Keratinocyte (primary cell): ENCODE measurements at regions not wholly inside any gene's neighbourhood (a gene's known extent, or its start where the extent isn't known, plus 50 kb on each side); places are given as distances from the start of the nearest gene placed in this dataset.

Source experiments
- DNase-seq: peaks from one replicate; pipeline ENCODE4 v3.0.0-alpha.2; 2011; ENCODE audit warnings: low read depth, missing footprints, low spot score
- FAIRE-seq: peaks from 2 replicates; lab custom pipeline; 2011; peaks lifted over from hg19 to GRCh38; lab: Jason Lieb, UNC
- H2AFZ ChIP-seq: 2 replicates; pipeline ENCODE4 v1.6.0; 2012; ENCODE audit warnings: low read length, control low read depth, inconsistent platforms; ENCODE audit not compliant: control insufficient read depth
- H3K27ac ChIP-seq: 2 replicates; pipeline ENCODE4 v1.5.1; 2011; ENCODE audit warnings: low read length; ENCODE audit not compliant: control insufficient read depth, insufficient read depth
- H3K27me3 ChIP-seq: 3 replicates; pipeline ENCODE4 v1.6.0; 2011; ENCODE audit warnings: low read length; ENCODE audit not compliant: control insufficient read depth, insufficient read depth; ENCODE audit errors: extremely low read depth
- H3K36me3 ChIP-seq, 2 experiments: 2 replicates in 1 of 2; 3 replicates in 1 of 2; pipeline ENCODE4 v1.5.1; 2011; ENCODE audit warnings: low read length in 2 of 2, mild to moderate bottlenecking in 1 of 2; ENCODE audit not compliant: control insufficient read depth in 2 of 2, insufficient read depth in 2 of 2; ENCODE audit errors: extremely low read depth in 1 of 2
- H3K4me1 ChIP-seq: 3 replicates; pipeline ENCODE4 v1.5.1; 2011; ENCODE audit warnings: low read length; ENCODE audit not compliant: control insufficient read depth, insufficient read depth; ENCODE audit errors: extremely low read depth
- H3K4me2 ChIP-seq: 3 replicates; pipeline ENCODE4 v1.6.0; 2011; ENCODE audit warnings: low read depth, low read length; ENCODE audit not compliant: control insufficient read depth, insufficient read depth; ENCODE audit errors: extremely low read depth
- H3K4me3 ChIP-seq, 3 experiments: fragments of 200-600 bp in 1 of 3; sonication (generic) in 1 of 3; 2 replicates in 2 of 3; 3 replicates in 1 of 3; pipeline ENCODE4 v1.5.1; 2011 to 2016; ENCODE audit warnings: low read length in 3 of 3, mild to moderate bottlenecking in 3 of 3, control low read depth in 2 of 3, inconsistent platforms in 1 of 3, low read depth in 1 of 3, mixed read lengths in 1 of 3, mixed run types in 1 of 3, moderate library complexity in 1 of 3; ENCODE audit not compliant: control insufficient read depth in 2 of 3, insufficient read depth in 2 of 3; ENCODE audit errors: extremely low read depth in 1 of 3
- H3K79me2 ChIP-seq: 2 replicates; pipeline ENCODE4 v1.6.0; 2012; ENCODE audit warnings: low read length; ENCODE audit not compliant: control insufficient read depth, insufficient read depth
- H3K9ac ChIP-seq: 3 replicates; pipeline ENCODE4 v1.6.0; 2011; ENCODE audit warnings: low read length; ENCODE audit not compliant: control insufficient read depth, insufficient read depth; ENCODE audit errors: extremely low read depth
- H3K9me1 ChIP-seq: 3 replicates; pipeline ENCODE4 v1.6.0; 2011; ENCODE audit warnings: low read length; ENCODE audit not compliant: control insufficient read depth, insufficient read depth; ENCODE audit errors: extremely low read depth
- H3K9me3 ChIP-seq: 2 replicates; pipeline ENCODE4 v1.5.1; 2012; ENCODE audit warnings: low read depth, low read length; ENCODE audit not compliant: control insufficient read depth
- H4K20me1 ChIP-seq: 3 replicates; pipeline ENCODE4 v1.6.0; 2011; ENCODE audit warnings: low read length; ENCODE audit not compliant: control insufficient read depth, insufficient read depth; ENCODE audit errors: extremely low read depth
- CTCF ChIP-seq, 3 experiments: IDR thresholded peaks in 1 of 3; conservative IDR thresholded peaks in 1 of 3; optimal IDR thresholded peaks in 1 of 3; 2 replicates in 2 of 3; 3 replicates in 1 of 3; pipeline versions ENCODE3 to v1.5.1; 2011; ENCODE audit warnings: low read length in 3 of 3, mild to moderate bottlenecking in 3 of 3, moderate library complexity in 2 of 3, control low read depth in 1 of 3, inconsistent platforms in 1 of 3; ENCODE audit not compliant: insufficient read depth in 2 of 3; ENCODE audit errors: extremely low read depth in 1 of 3
- EZH2 ChIP-seq: IDR thresholded peaks from one replicate; pipeline ENCODE4 v1.6.1; 2012; ENCODE audit warnings: inconsistent platforms, mild to moderate bottlenecking, low read length, moderate library complexity
- dilution Hi-C: fragments of 300-500 bp; cut with MboI; formaldehyde crosslinking; loops from one replicate; pipeline ENCODE4 v1.7.0; 2020; ENCODE audit warnings: low sequenced_read_pairs; ENCODE audit not compliant: extremely low pct_ligation_motif_present

- no peak overlapping the region for H3K4me2 ChIP-seq
- H3K9me1 ChIP-seq = no peaks in the 10 kb centered on the region
- no peaks in the 10 kb centered on the region for H3K4me1 ChIP-seq
- no peaks in the 10 kb centered on the region for H4K20me1 ChIP-seq
- no peak overlapping the region for H3K27ac ChIP-seq
- H3K9ac ChIP-seq = no peak overlapping the region
- no peak for FAIRE-seq
- dilution Hi-C loops = no loop called here
- H2AFZ ChIP-seq = no peak overlapping the region
- no peaks in the 10 kb centered on the region for H3K27me3 ChIP-seq
- TF ChIP-seq CTCF (optimal IDR thresholded peaks at IDR 0.05 in 1 of 3, IDR thresholded peaks at IDR 0.05 in 1 of 3, conservative IDR thresholded peaks at IDR 0.05 in 1 of 3; ENCODE audit: extremely low read depth in 1 of 3, insufficient read depth in 2 of 3, low read length in 3 of 3) (no peak), EZH2 (no peak)
- H3K79me2 ChIP-seq = no peaks in the 10 kb centered on the region
- no peak overlapping the region for H3K4me3 ChIP-seq
- no peaks in the 10 kb centered on the region for H3K9me3 ChIP-seq
- H3K36me3 ChIP-seq = no peaks in the 10 kb centered on the region
- DNase-seq = no peak
Measured at GRCh38 chr1:194288238-194288637, 1101.8 kb upstream of the B3GALT2 start.

GRCh38 chr1:194281376-194281775, 1095.0 kb upstream of the B3GALT2 start:
- H3K4me1 ChIP-seq = no peaks in the 10 kb centered on the region
- no peak overlapping the region for H2AFZ ChIP-seq
- TF ChIP-seq EZH2 = no peak
- TF ChIP-seq CTCF (optimal IDR thresholded peaks at IDR 0.05 in 1 of 3, IDR thresholded peaks at IDR 0.05 in 1 of 3, conservative IDR thresholded peaks at IDR 0.05 in 1 of 3; ENCODE audit: extremely low read depth in 1 of 3, insufficient read depth in 2 of 3, low read length in 3 of 3) = no peak
- H3K79me2 ChIP-seq = no peaks in the 10 kb centered on the region
- H3K9me3 ChIP-seq = no peaks in the 10 kb centered on the region
- no peaks in the 10 kb centered on the region for H4K20me1 ChIP-seq
- H3K4me3 ChIP-seq = no peak overlapping the region
- DNase-seq = no peak
- dilution Hi-C loops = no loop called here
- no peaks in the 10 kb centered on the region for H3K36me3 ChIP-seq
- FAIRE-seq = no peak
- no peaks in the 10 kb centered on the region for H3K27me3 ChIP-seq
- H3K4me2 ChIP-seq = no peak overlapping the region
- no peak overlapping the region for H3K27ac ChIP-seq
- H3K9ac ChIP-seq = no peak overlapping the region
- no peaks in the 10 kb centered on the region for H3K9me1 ChIP-seq
